Skeletal muscle tissue (tissue), 3 donors: ENCODE measurements at regions not wholly inside any gene's neighbourhood (a gene's known extent, or its start where the extent isn't known, plus 50 kb on each side); places are given as distances from the start of the nearest gene placed in this dataset.

ENCODE experiments used
- H3K27ac ChIP-seq: one replicate; pipeline ENCODE4 v1.7.0; 2013; ENCODE audit warnings: mild to moderate bottlenecking, low read depth, low read length, inconsistent platforms
- H3K27me3 ChIP-seq, 3 donors: one replicate each; pipeline ENCODE4 v1.7.0; 2013; ENCODE audit warnings: low read length in 3 of 3; ENCODE audit not compliant: control insufficient read depth in 3 of 3, insufficient read depth in 3 of 3
- H3K36me3 ChIP-seq, 3 donors: one replicate each; pipeline ENCODE4 v1.7.0; 2013; ENCODE audit warnings: low read length in 3 of 3; ENCODE audit not compliant: control insufficient read depth in 3 of 3, insufficient read depth in 3 of 3
- H3K4me1 ChIP-seq, 3 donors: one replicate each; pipeline ENCODE4 v1.7.0; 2013; ENCODE audit warnings: low read length in 3 of 3, mild to moderate bottlenecking in 3 of 3; ENCODE audit not compliant: control insufficient read depth in 3 of 3, insufficient read depth in 3 of 3
- H3K4me3 ChIP-seq, 3 donors: one replicate each; pipeline ENCODE4 v1.7.0; 2013; ENCODE audit warnings: low read length in 3 of 3
- H3K9ac ChIP-seq, 3 donors: one replicate each; pipeline ENCODE4 v1.7.0; 2013; ENCODE audit warnings: low read length in 3 of 3, mild to moderate bottlenecking in 3 of 3, moderate library complexity in 2 of 3, low read depth in 1 of 3
- H3K9me3 ChIP-seq, 3 donors: one replicate each; pipeline ENCODE4 v1.7.0; 2013; ENCODE audit warnings: low read length in 3 of 3; ENCODE audit not compliant: control insufficient read depth in 3 of 3
- donor health status: Osteomylitis.

- H3K9me3 ChIP-seq, result no peaks in the 10 kb centered on the region
- no peak overlapping the region for H3K9ac ChIP-seq
- H3K36me3 ChIP-seq, result no peaks in the 10 kb centered on the region
- H3K27ac ChIP-seq, result no peak overlapping the region
- peaks cover 0 to 9% (median 7%) of the 10 kb centered on the region in 3 donors for H3K27me3 ChIP-seq
- no peaks in the 10 kb centered on the region for H3K4me1 ChIP-seq
- H3K4me3 ChIP-seq, result no peak overlapping the region
Measured at GRCh38 chr16:79309606-79310005, 290.9 kb downstream of the MAF start.

- H3K27ac ChIP-seq, result no peak overlapping the region
- no peak overlapping the region for H3K4me3 ChIP-seq
- H3K9me3 ChIP-seq, result no peaks in the 10 kb centered on the region
- H3K4me1 ChIP-seq, result no peaks in the 10 kb centered on the region
- no peaks in the 10 kb centered on the region for H3K36me3 ChIP-seq
- H3K9ac ChIP-seq, result no peak overlapping the region
- peaks cover 0 to 9% (median 0%) of the 10 kb centered on the region in 3 donors for H3K27me3 ChIP-seq
Measured at GRCh38 chr16:79307214-79307613, 293.3 kb downstream of the MAF start.

- Histone ChIP-seq H3K27me3 (peaks cover 0 to 2% (median 0%) of the 10 kb centered on the region in 3 donors), H3K27ac (no peak overlapping the region), H3K4me3 (no peak overlapping the region), H3K4me1 (no peaks in the 10 kb centered on the region), H3K9me3 (no peaks in the 10 kb centered on the region), H3K36me3 (no peaks in the 10 kb centered on the region), H3K9ac (no peak overlapping the region)
Measured at GRCh38 chr16:79305074-79305473, 295.5 kb downstream of the MAF start.

GRCh38 chr16:79303959-79304387 lies 296.6 kb downstream of the MAF start:
- Histone ChIP-seq H3K27me3 (peaks cover 0 to 2% (median 0%) of the 10 kb centered on the region in 3 donors), H3K27ac (no peak overlapping the region)

GRCh38 chr16:79303206-79303605 lies 297.3 kb downstream of the MAF start:
- H3K27ac ChIP-seq, result no peak overlapping the region
- no peaks in the 10 kb centered on the region for H3K4me1 ChIP-seq
- H3K9me3 ChIP-seq, result no peaks in the 10 kb centered on the region
- peaks cover 0 to 2% (median 0%) of the 10 kb centered on the region in 3 donors for H3K27me3 ChIP-seq
- no peaks in the 10 kb centered on the region for H3K36me3 ChIP-seq
- no peak overlapping the region for H3K4me3 ChIP-seq
- H3K9ac ChIP-seq, result no peak overlapping the region

More at GRCh38 chr16:79303959-79304387, 296.6 kb downstream of the MAF start:
- Histone ChIP-seq H3K9ac (no peak overlapping the region), H3K4me1 (no peaks in the 10 kb centered on the region), H3K36me3 (no peaks in the 10 kb centered on the region), H3K9me3 (no peaks in the 10 kb centered on the region), H3K4me3 (no peak overlapping the region)

- Histone ChIP-seq H3K27me3 (peaks cover 0 to 2% (median 0%) of the 10 kb centered on the region in 3 donors), H3K27ac (no peak overlapping the region), H3K4me3 (no peak overlapping the region), H3K36me3 (no peaks in the 10 kb centered on the region), H3K4me1 (no peaks in the 10 kb centered on the region), H3K9me3 (no peaks in the 10 kb centered on the region), H3K9ac (no peak overlapping the region)
Measured at GRCh38 chr16:79302731-79303130, 297.8 kb downstream of the MAF start.

GRCh38 chr16:79301051-79301450 lies 299.5 kb downstream of the MAF start:
- Histone ChIP-seq H3K9ac (no peak overlapping the region), H3K4me3 (no peak overlapping the region), H3K4me1 (no peaks in the 10 kb centered on the region), H3K9me3 (no peaks in the 10 kb centered on the region), H3K27ac (no peak overlapping the region), H3K36me3 (no peaks in the 10 kb centered on the region), H3K27me3 (peaks cover 0 to 2% (median 0%) of the 10 kb centered on the region in 3 donors)

GRCh38 chr16:79298894-79299799 lies 301.4 kb downstream of the MAF start:
- Histone ChIP-seq H3K27me3 (peaks cover 0 to 2% (median 0%) of the 10 kb centered on the region in 3 donors), H3K4me3 (no peak overlapping the region), H3K9ac (no peak overlapping the region), H3K9me3 (no peaks in the 10 kb centered on the region), H3K36me3 (no peaks in the 10 kb centered on the region), H3K4me1 (no peaks in the 10 kb centered on the region), H3K27ac (no peak overlapping the region)

- Histone ChIP-seq H3K4me1 (no peaks in the 10 kb centered on the region), H3K9me3 (no peaks in the 10 kb centered on the region), H3K27ac (no peak overlapping the region), H3K9ac (no peak overlapping the region), H3K27me3 (peaks cover 0 to 2% (median 0%) of the 10 kb centered on the region in 3 donors), H3K4me3 (no peak overlapping the region), H3K36me3 (no peaks in the 10 kb centered on the region)
Measured at GRCh38 chr16:79298476-79298875, 302.1 kb downstream of the MAF start.

GRCh38 chr16:79297805-79298204 lies 302.7 kb downstream of the MAF start:
- no peak overlapping the region for H3K27ac ChIP-seq
- H3K9me3 ChIP-seq, result no peaks in the 10 kb centered on the region

More at GRCh38 chr16:79297805-79298204, 302.7 kb downstream of the MAF start:
- H3K27me3 ChIP-seq, result peaks cover 0 to 2% (median 0%) of the 10 kb centered on the region in 3 donors
- H3K4me1 ChIP-seq, result no peaks in the 10 kb centered on the region
- H3K36me3 ChIP-seq, result no peaks in the 10 kb centered on the region
- H3K4me3 ChIP-seq, result no peak overlapping the region
- H3K9ac ChIP-seq, result no peak overlapping the region
